ENCODE measurements at regions not wholly inside any gene's neighbourhood (a gene's known extent, or its start where the extent isn't known, plus 50 kb on each side); places are given as distances from the start of the nearest gene placed in this dataset.

GRCh38 chr2:103977241-103977640 is 876.7 kb upstream of the POU3F3 start:
- no peaks in the 10 kb centered on the region for H4K20me1 ChIP-seq (ENCODE audit: control insufficient read depth, extremely low read depth, insufficient read depth, low read length)
- no peak overlapping the region for H3K9ac ChIP-seq (ENCODE audit: insufficient read depth, low read length)
- no peak for DNase-seq (ENCODE audit: low read depth in 2 of 2)
- TF ChIP-seq EZH2 (IDR thresholded peaks at IDR 0.05; ENCODE audit: low read length, missing control alignments) (no peak), CTCF (conservative IDR thresholded peaks at IDR 0.05 in 1 of 2, IDR thresholded peaks at IDR 0.05 in 1 of 2; ENCODE audit: low read depth in 1 of 2, low read length in 2 of 2) (no peak)
- H3K27me3 ChIP-seq (ENCODE audit: control insufficient read depth, insufficient read depth, low read length) = no peaks in the 10 kb centered on the region
- no peak overlapping the region for H3K4me2 ChIP-seq (ENCODE audit: extremely low read depth, insufficient read depth, low read length)
- no peaks in the 10 kb centered on the region for H3K9me3 ChIP-seq (ENCODE audit: control insufficient read depth, insufficient read depth, low read depth, low read length)
- no peaks in the 10 kb centered on the region for H3K79me2 ChIP-seq (ENCODE audit: control insufficient read depth, insufficient read depth, low read length)
- no peaks in the 10 kb centered on the region for H3K4me1 ChIP-seq (ENCODE audit: control insufficient read depth, extremely low read depth, insufficient read depth, low read length)
- H3K4me3 ChIP-seq (replicated peaks in 1 of 4; ENCODE audit: control extremely low read depth in 1 of 4, insufficient read depth in 1 of 4, low read depth in 3 of 4, low read length in 4 of 4) = no peak overlapping the region
- H3K27ac ChIP-seq (ENCODE audit: insufficient read depth, low read length) = no peak overlapping the region
- H3K36me3 ChIP-seq (ENCODE audit: control insufficient read depth, insufficient read depth, low read length) = no peaks in the 10 kb centered on the region
- no peak overlapping the region for H2AFZ ChIP-seq (ENCODE audit: low read length)

- no peaks in the 10 kb centered on the region for H3K27me3 ChIP-seq (ENCODE audit: control insufficient read depth, insufficient read depth, low read length)
- H3K4me3 ChIP-seq (replicated peaks in 1 of 4; ENCODE audit: control extremely low read depth in 1 of 4, insufficient read depth in 1 of 4, low read depth in 3 of 4, low read length in 4 of 4) = no peak overlapping the region
- TF ChIP-seq EZH2 (IDR thresholded peaks at IDR 0.05; ENCODE audit: low read length, missing control alignments) = no peak
- TF ChIP-seq CTCF (conservative IDR thresholded peaks at IDR 0.05 in 1 of 2, IDR thresholded peaks at IDR 0.05 in 1 of 2; ENCODE audit: low read depth in 1 of 2, low read length in 2 of 2) = no peak
Observed at GRCh38 chr2:103977668-103978067, 876.2 kb upstream of the POU3F3 start.

GRCh38 chr2:103980401-103980800 is 873.5 kb upstream of the POU3F3 start:
- H3K9me3 ChIP-seq (ENCODE audit: control insufficient read depth, insufficient read depth, low read depth, low read length) = no peaks in the 10 kb centered on the region
- no peaks in the 10 kb centered on the region for H3K36me3 ChIP-seq (ENCODE audit: control insufficient read depth, insufficient read depth, low read length)
- H2AFZ ChIP-seq (ENCODE audit: low read length) = no peak overlapping the region
- no peak overlapping the region for H3K4me3 ChIP-seq (replicated peaks in 1 of 4; ENCODE audit: control extremely low read depth in 1 of 4, insufficient read depth in 1 of 4, low read depth in 3 of 4, low read length in 4 of 4)
- no peaks in the 10 kb centered on the region for H4K20me1 ChIP-seq (ENCODE audit: control insufficient read depth, extremely low read depth, insufficient read depth, low read length)
- H3K27ac ChIP-seq (ENCODE audit: insufficient read depth, low read length) = no peak overlapping the region
- H3K4me2 ChIP-seq (ENCODE audit: extremely low read depth, insufficient read depth, low read length) = no peak overlapping the region
- H3K4me1 ChIP-seq (ENCODE audit: control insufficient read depth, extremely low read depth, insufficient read depth, low read length) = no peaks in the 10 kb centered on the region
- no peaks in the 10 kb centered on the region for H3K27me3 ChIP-seq (ENCODE audit: control insufficient read depth, insufficient read depth, low read length)
- no peak overlapping the region for H3K9ac ChIP-seq (ENCODE audit: insufficient read depth, low read length)
- H3K79me2 ChIP-seq (ENCODE audit: control insufficient read depth, insufficient read depth, low read length) = no peaks in the 10 kb centered on the region
- TF ChIP-seq CTCF (conservative IDR thresholded peaks at IDR 0.05 in 1 of 2, IDR thresholded peaks at IDR 0.05 in 1 of 2; ENCODE audit: low read depth in 1 of 2, low read length in 2 of 2) (no peak), EZH2 (IDR thresholded peaks at IDR 0.05; ENCODE audit: low read length, missing control alignments) (no peak)
- DNase-seq (ENCODE audit: low read depth in 2 of 2) = no peak

More at GRCh38 chr2:103977668-103978067, 876.2 kb upstream of the POU3F3 start:
- no peak overlapping the region for H3K27ac ChIP-seq (ENCODE audit: insufficient read depth, low read length)
- H3K9me3 ChIP-seq (ENCODE audit: control insufficient read depth, insufficient read depth, low read depth, low read length) = no peaks in the 10 kb centered on the region
- no peak overlapping the region for H2AFZ ChIP-seq (ENCODE audit: low read length)
- H4K20me1 ChIP-seq (ENCODE audit: control insufficient read depth, extremely low read depth, insufficient read depth, low read length) = no peaks in the 10 kb centered on the region
- no peak overlapping the region for H3K4me2 ChIP-seq (ENCODE audit: extremely low read depth, insufficient read depth, low read length)
- H3K4me1 ChIP-seq (ENCODE audit: control insufficient read depth, extremely low read depth, insufficient read depth, low read length) = no peaks in the 10 kb centered on the region
- DNase-seq (ENCODE audit: low read depth in 2 of 2) = no peak
- H3K79me2 ChIP-seq (ENCODE audit: control insufficient read depth, insufficient read depth, low read length) = no peaks in the 10 kb centered on the region
- no peak overlapping the region for H3K9ac ChIP-seq (ENCODE audit: insufficient read depth, low read length)
- no peaks in the 10 kb centered on the region for H3K36me3 ChIP-seq (ENCODE audit: control insufficient read depth, insufficient read depth, low read length)

All from fibroblast of lung (primary cell).